Myocyte (in vitro differentiated cells): ENCODE measurements at regions not wholly inside any gene's neighbourhood (a gene's known extent, or its start where the extent isn't known, plus 50 kb on each side); places are given as distances from the start of the nearest gene placed in this dataset.
"Not testable (repeated sequence)": the region's sequence is repeated elsewhere in the genome, so short reads cannot be mapped to it uniquely, and the experiment has no call there.

Experiments used
- DNase-seq: peaks from one replicate; pipeline ENCODE4 v3.0.0-alpha.2; 2012; ENCODE audit warnings: low read depth

DNA sequence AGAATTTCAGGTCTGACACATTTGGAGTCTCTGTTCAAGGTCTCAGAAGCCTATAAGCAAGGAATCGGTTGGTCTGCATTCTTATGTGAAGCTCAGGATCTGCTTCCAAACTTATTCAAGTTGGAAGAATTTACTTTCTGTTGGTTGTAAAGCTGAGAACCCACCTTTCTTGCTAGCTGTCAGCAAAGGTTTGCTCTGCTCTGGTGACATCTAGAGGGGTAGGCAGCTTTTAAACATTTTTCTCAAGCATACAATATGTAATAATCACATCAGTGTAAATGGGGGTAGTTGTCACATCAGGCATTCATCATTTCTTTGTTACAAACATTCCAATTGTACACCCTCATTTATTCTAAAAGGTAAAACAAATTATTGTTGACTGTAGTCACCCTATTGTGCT is 935.2 kb downstream of the TRAM1L1 start:
- no peak for DNase-seq

DNA sequence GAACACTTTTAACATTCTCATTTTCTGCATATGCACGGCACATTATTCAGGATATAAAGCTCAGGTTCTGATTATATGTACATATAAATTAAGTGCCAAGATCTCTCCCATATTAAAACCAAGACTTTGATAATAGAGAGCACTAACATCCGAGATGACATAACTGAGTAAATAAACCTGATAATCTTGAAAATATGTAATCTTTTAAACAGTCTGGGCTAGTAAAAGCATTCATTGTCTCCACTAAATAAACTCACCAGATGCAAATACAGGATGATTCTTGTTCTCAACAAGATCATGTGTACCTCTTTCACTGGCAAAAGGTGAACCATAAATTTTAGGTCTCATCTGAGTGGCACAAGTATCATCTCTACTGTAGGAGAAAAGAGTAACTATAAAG is 942.2 kb downstream of the TRAM1L1 start:
- DNase-seq, result no peak

- no peak for DNase-seq
Observed at GRCh38 chr4:116132946-116133345, 952.4 kb downstream of the TRAM1L1 start.

GRCh38 chr4:116126794-116127193 is 958.6 kb downstream of the TRAM1L1 start:
- DNase-seq, result no peak

DNA sequence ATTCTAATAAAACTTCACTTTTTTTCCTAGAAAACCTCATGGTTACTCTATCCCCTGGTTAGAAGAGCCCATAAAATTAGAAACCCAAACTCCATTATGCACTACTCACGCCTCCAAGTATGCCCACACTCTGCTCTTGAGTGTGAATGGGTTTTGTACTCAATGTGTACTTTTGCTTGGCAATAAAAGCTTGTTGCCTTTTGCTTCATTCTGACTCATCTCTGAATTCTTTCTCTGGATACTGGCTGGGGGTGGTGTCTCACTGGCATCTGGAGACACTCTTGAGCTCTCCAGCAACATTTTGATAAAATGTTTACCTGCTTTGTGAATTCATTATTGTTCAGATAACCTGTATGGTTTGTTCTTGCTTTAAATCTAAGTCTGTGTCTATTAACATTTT is 963.3 kb downstream of the TRAM1L1 start:
- DNase-seq, result peak; percentile 12

DNA sequence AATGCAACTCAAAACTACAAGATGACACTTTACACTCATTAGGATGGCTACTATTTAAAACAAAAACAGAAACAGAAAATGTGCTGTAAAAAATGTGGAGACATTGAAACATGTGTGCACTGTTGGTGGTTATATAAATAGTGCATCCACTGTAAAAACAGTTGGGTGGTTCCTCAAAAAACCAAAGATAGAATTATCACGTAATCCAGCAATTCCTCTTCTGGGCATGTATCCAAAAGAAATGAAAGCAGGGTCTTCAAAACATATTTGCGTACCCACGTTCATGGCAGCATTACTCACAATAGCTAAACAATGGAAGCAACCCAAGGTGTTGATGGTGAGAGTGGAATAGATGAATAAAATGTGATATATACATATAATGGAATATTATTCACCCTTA is 967.2 kb downstream of the TRAM1L1 start:
- DNase-seq, result peak; percentile 34

- not testable (repeated sequence) for DNase-seq
Observed at GRCh38 chr4:116112861-116113260, 972.5 kb downstream of the TRAM1L1 start.

DNA sequence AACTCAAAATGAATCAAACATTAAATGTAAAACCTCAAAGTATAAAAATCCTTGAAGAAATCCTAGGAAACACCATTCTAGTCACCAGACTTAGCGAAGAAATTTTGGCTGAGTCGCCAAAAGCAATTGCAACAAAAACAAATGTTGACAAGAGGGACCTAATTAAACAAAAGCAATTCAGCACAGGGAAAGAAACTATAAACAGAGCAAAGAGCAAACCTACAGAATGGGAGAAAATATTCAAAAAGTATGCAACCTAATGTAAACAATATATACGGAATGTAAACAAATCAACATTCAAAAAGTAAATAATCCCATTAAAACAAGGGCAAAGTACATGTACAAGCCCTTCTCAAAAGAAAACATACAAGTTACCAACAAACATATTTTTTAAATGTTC is 974.7 kb downstream of the TRAM1L1 start:
- no peak for DNase-seq

DNA sequence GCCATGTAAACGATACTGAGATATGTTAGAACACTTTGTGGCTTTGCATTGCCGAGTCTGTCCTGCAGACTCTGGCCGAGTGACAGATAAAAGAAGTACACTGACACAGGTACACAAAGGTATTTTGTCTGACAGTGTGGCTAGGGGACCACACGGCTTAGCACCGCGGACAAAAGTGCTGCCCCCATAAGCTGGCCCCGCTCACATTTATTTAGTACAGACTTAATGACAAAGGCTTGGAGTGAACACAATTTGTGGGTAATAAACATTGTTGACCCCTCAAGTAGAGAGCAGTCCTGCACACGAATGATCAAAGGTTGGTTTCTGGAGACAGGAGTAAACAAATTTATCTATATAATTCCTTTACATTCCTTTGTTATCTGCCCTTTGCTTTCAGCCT is 976.8 kb downstream of the TRAM1L1 start:
- no peak for DNase-seq

GRCh38 chr4:116101321-116101720 is 984.1 kb downstream of the TRAM1L1 start:
- DNase-seq, result peak; percentile 13

GRCh38 chr4:116099596-116099995 is 985.8 kb downstream of the TRAM1L1 start:
- DNase-seq, result no peak

- not testable (repeated sequence) for DNase-seq
Observed at GRCh38 chr4:116097353-116097752, 983.9 kb upstream of the NDST4 start.

DNA sequence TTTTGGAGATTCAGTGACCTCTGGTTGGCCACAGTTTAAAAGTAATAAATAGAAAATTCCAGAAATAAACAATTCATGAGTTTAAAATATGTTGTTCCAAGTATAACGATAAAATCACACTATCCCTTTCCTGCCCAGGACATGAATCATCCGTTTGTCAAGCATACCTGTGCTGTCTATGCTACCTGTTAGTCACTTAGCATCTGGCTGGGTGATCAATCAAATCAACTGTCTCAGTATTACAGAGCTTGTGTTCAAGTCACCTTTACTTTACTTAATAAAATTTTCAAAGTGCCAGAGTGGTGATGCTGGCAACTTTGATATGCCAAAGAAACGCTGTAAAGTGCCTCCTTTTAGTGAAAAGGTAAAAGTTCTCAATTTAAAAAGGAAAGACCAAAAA is 979.5 kb upstream of the NDST4 start:
- no peak for DNase-seq

- DNase-seq, result no peak
Observed at GRCh38 chr4:116088771-116089170, 975.4 kb upstream of the NDST4 start.

DNA sequence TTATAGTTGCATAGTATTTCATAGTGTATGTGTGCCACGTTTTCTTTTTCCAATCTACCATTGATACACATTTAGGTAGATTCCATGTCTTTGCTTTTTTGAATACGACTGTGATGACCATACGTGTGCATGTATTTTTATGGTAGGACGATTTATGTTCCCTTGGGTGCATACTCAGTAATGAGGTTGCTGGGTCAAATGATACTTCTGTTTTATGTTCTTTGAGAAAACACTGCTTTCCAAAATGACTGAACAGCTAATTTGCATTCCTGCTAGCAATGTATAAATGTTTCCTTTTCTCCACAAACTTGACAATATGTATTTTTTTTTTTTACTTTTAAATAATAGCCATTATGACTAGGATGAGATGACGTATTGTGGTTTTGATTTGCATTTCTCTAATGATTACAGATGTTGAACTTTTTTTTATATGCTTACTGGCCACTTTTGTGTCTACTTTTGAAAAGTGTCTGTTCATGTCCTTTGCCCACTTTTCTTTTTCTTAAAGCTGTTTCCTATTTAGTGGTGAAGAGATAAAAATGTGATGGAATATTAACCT is 969.5 kb upstream of the NDST4 start:
- no peak for DNase-seq

DNA sequence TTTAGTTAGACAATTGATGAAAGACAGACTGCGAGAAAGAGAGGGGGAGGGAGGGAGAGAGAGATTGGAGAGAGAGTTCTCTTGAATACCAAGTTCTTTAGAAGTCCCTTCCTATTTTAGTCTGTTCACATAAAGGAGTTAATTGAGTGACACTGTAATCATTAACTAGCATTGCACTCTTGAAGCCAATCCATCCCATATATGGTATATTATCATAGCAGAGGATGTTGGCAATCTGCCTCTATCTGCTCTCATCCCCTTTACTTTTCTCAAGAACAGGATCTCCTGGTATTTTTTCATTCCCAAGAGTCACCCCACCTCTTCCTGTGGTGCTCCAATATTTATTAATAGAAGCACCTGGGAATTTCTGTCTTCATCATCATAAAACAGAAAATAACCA is 959.6 kb upstream of the NDST4 start:
- DNase-seq, result no peak

- peak; percentile 46 for DNase-seq
Observed at GRCh38 chr4:116070283-116070682, 956.9 kb upstream of the NDST4 start.

DNA sequence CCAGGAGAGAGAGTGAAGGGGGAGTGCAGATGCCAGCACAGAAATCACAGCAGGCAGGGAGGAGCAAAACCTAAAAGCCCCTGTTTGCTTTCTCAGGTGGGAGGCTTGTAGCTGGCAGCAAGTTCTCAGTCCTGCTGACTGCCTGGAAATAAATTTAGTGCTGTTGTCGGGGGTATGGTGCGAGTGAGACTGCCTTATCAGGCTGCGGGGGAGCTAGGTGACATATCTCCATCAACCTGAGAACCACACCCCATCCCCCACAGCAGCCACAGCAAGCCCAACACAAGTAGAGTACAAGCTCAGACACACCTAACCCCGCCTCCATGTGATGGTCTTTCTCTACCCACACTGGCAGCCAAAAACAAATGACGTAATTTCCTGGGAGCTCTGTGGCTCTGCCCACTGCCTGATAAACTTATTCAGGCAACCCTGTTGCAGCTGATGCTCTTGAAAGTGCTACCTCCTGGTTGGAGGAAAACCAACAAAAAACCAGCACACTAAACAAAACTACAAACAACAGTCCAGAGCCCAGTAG is 953.4 kb upstream of the NDST4 start:
- no peak for DNase-seq

DNA sequence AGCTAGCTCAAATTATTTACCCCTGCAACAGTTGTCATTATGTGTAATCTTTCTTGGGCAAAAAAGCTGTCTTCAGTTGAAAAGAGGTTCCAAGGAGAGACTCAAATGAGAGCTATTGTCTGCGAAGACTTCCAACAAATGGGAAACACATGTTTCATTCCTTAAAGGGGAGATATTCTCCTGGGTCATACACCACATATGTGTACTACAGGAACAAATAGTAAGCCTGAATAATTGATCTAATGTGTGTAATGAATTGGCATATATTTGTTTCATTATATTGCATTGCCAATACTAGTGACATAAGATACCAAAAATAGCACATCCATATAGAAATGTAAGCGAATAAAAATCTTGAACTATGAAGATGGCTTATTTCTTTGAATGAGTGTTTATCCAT is 950.9 kb upstream of the NDST4 start:
- DNase-seq, result no peak

GRCh38 chr4:116059361-116059760 is 945.9 kb upstream of the NDST4 start:
- no peak for DNase-seq

DNA sequence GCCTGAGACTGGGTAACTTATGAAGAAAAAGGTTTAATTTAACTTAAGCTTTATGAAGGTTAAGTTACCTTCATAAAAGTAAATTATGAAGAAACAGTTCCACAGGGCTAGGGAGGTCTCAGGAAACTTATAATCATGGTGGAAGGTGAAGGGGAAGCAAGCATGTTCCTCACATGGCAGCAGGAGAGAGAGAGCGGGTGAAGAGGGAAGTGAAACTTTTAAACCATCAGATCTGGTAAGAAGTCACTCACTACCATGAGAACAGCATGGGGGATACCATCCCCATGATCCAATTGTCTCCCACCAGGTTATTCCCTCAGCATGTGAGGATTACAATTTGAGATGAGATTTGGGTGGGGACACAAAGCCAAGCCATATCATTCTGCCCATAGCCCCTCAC is 944.7 kb upstream of the NDST4 start:
- no peak for DNase-seq

DNA sequence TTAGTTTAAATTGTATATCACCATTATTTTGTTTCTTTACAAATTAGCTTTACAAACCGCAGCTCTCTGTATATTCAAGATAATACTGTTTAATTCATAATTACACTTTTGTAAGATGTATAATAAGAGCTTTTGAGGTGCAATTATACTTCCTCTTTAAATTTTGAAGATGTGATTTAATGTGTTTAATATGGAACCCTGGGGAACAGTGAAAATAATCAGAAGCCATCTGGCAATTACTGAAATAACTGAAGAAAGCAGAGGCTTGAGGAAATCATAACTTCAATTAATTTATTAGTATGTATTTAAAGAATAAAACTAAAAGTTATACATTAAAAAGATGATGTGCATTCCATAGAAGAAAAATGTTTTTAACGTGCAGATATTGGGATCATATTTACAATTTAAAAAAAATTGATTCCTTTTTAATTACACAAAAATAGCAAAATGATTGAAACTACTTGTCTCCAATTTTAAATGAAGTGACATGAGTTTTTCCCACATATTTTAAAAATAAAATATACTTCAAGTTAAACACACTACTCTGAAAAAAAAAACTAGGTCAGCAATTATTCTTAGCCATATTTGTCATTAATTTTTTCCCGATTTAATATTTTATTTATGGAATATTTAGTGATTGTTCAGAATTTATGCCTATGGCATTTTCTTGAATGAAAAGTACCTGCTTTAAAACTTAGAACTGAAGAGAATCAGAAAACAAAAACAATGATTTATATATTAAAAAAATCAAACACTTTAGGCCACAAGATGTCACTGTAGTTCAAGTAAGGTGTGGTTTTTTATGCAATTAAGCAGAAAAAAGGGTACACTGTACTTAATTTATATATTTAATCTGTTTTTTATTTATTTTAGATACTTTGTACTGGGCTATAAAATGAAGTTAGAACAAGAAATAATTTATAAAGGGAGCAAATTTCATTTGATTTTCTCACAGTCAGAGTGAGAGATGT is 942.7 kb upstream of the NDST4 start:
- peak; percentile 24 for DNase-seq

GRCh38 chr4:116027311-116027710 is 913.9 kb upstream of the NDST4 start:
- peak; percentile 38 for DNase-seq
